Common myeloid progenitor, CD34-positive (primary cell): ENCODE measurements at regions not wholly inside any gene's neighbourhood (a gene's known extent, or its start where the extent isn't known, plus 50 kb on each side); places are given as distances from the start of the nearest gene placed in this dataset.

Source experiments
- CTCF ChIA-PET: fragments of 350-600 bp; sonication (Branson Sonifier 250); formaldehyde crosslinking; loops from one replicate; lab custom pipeline; 2021; ENCODE audit warnings: antibody characterized with exemption; lab: Charles Lee
- POLR2A ChIA-PET: fragments of 350-600 bp; sonication (Branson Sonifier 250); formaldehyde crosslinking; loops from one replicate; lab custom pipeline; 2021; ENCODE audit warnings: antibody characterized with exemption; lab: Charles Lee
- DNase-seq, 3 donors: peaks; one replicate each; pipeline versions ENCODE4 v3.0.0 to v3.0.0-alpha.2; 2013
- H3K27ac ChIP-seq, 2 experiments: 1 replicate in 1 of 2; 2 replicates in 1 of 2; pipeline ENCODE4 v1.7.0; 2013; ENCODE audit warnings: inconsistent platforms in 2 of 2, low read length in 2 of 2, mild to moderate bottlenecking in 2 of 2, low read depth in 1 of 2, moderate library complexity in 1 of 2; ENCODE audit not compliant: severe bottlenecking in 2 of 2, insufficient read depth in 1 of 2, poor library complexity in 1 of 2
- H3K27me3 ChIP-seq, 5 experiments: replicated peaks in 2 of 5; 1 replicate in 3 of 5; 2 replicates in 2 of 5; pipeline versions ENCODE4 v1.6.1 to v1.7.0; 2013; ENCODE audit warnings: low read length in 4 of 5, mild to moderate bottlenecking in 2 of 5, moderate library complexity in 2 of 5, inconsistent platforms in 1 of 5; ENCODE audit not compliant: insufficient read depth in 5 of 5, control insufficient read depth in 4 of 5
- H3K36me3 ChIP-seq, 4 experiments: 1 replicate in 2 of 4; 2 replicates in 2 of 4; pipeline versions ENCODE4 v1.6.1 to v1.7.0; 2013; ENCODE audit warnings: low read length in 3 of 4, control low read depth in 1 of 4, mild to moderate bottlenecking in 1 of 4; ENCODE audit not compliant: control insufficient read depth in 4 of 4, insufficient read depth in 4 of 4
- H3K4me1 ChIP-seq, 4 experiments: 1 replicate in 3 of 4; 2 replicates in 1 of 4; pipeline versions ENCODE4 v1.6.1 to v1.7.1; 2013; ENCODE audit warnings: low read length in 3 of 4, mild to moderate bottlenecking in 3 of 4, control low read depth in 1 of 4, inconsistent platforms in 1 of 4, moderate library complexity in 1 of 4; ENCODE audit not compliant: control insufficient read depth in 4 of 4, insufficient read depth in 4 of 4; ENCODE audit errors: control extremely low read depth in 1 of 4
- H3K4me3 ChIP-seq, 7 experiments: 1 replicate in 4 of 7; 2 replicates in 3 of 7; pipeline versions ENCODE4 v1.5.1 to v1.7.0; 2013; ENCODE audit warnings: mild to moderate bottlenecking in 7 of 7, low read length in 6 of 7, moderate library complexity in 6 of 7, inconsistent platforms in 2 of 7, low read depth in 2 of 7, control low read depth in 1 of 7; ENCODE audit not compliant: insufficient read depth in 4 of 7, control insufficient read depth in 1 of 7; ENCODE audit errors: extremely low read depth in 1 of 7
- H3K9me3 ChIP-seq, 5 experiments: 1 replicate in 4 of 5; 2 replicates in 1 of 5; pipeline versions ENCODE4 v1.6.1 to v1.7.1; 2013; ENCODE audit warnings: low read length in 4 of 5, mild to moderate bottlenecking in 2 of 5, inconsistent platforms in 1 of 5, low read depth in 1 of 5, moderate library complexity in 1 of 5; ENCODE audit not compliant: control insufficient read depth in 4 of 5, insufficient read depth in 2 of 5; ENCODE audit errors: control extremely low read depth in 1 of 5
- WGBS: methylation state at CpG from one replicate; pipeline ENCODE4 v1.1.5; 2013; ENCODE audit not compliant: insufficient coverage; 5-methylcytosine and 5-hydroxymethylcytosine counted together

GRCh38 chr10:2714597-2714996, 352.8 kb upstream of the PFKP start:
- no peak for DNase-seq
- ChIA-PET CTCF (no interaction called here), POLR2A (no interaction called here)
- no peak overlapping the region for H3K4me3 ChIP-seq
- no peaks in the 10 kb centered on the region for H3K4me1 ChIP-seq
- H3K36me3 ChIP-seq = no peaks in the 10 kb centered on the region
- no peak overlapping the region for H3K27ac ChIP-seq
- H3K9me3 ChIP-seq = peaks cover 0 to 7% (median 0%) of the 10 kb centered on the region in 5 experiments
- 58% methylated on average over 2 of the region's 2 CpGs for WGBS
- H3K27me3 ChIP-seq = no peaks in the 10 kb centered on the region

GRCh38 chr10:2703953-2704352, 363.4 kb upstream of the PFKP start:
- DNase-seq = no peak
- WGBS = 93% methylated on average over 3 of the region's 3 CpGs
- no peaks in the 10 kb centered on the region for H3K4me1 ChIP-seq
- H3K4me3 ChIP-seq = no peak overlapping the region
- H3K27me3 ChIP-seq = no peaks in the 10 kb centered on the region
- H3K9me3 ChIP-seq = no peaks in the 10 kb centered on the region
- no peaks in the 10 kb centered on the region for H3K36me3 ChIP-seq
- ChIA-PET CTCF (no interaction called here), POLR2A (no interaction called here)
- H3K27ac ChIP-seq = no peak overlapping the region

- ChIA-PET POLR2A (no interaction called here), CTCF (interaction anchor here (1.2 kb wide), 1 partner anchor 15 kb away, joined by 3 read pairs; no protein-coding TSS in a partner anchor)
- H3K27ac ChIP-seq = no peak overlapping the region
- no peak overlapping the region for H3K4me3 ChIP-seq
- 91% methylated on average over 11 of the region's 11 CpGs for WGBS
- H3K9me3 ChIP-seq = no peaks in the 10 kb centered on the region
- no peaks in the 10 kb centered on the region for H3K4me1 ChIP-seq
- no peak for DNase-seq
- no peaks in the 10 kb centered on the region for H3K36me3 ChIP-seq
- no peaks in the 10 kb centered on the region for H3K27me3 ChIP-seq
Observed at GRCh38 chr10:2701802-2702201, 365.5 kb upstream of the PFKP start.

- H3K9me3 ChIP-seq = no peaks in the 10 kb centered on the region
- ChIA-PET CTCF (no interaction called here), POLR2A (no interaction called here)
- H3K4me1 ChIP-seq = no peaks in the 10 kb centered on the region
- 82% methylated on average over 4 of the region's 6 CpGs for WGBS
- H3K4me3 ChIP-seq = no peak overlapping the region
- H3K27me3 ChIP-seq = no peaks in the 10 kb centered on the region
- no peak for DNase-seq
- H3K27ac ChIP-seq = no peak overlapping the region
- no peaks in the 10 kb centered on the region for H3K36me3 ChIP-seq
Observed at GRCh38 chr10:2700626-2701305, 366.6 kb upstream of the PFKP start.

- WGBS = 55% methylated on average over 1 of the region's 1 CpG
- Histone ChIP-seq H3K27ac (no peak overlapping the region), H3K4me3 (no peak overlapping the region), H3K9me3 (no peaks in the 10 kb centered on the region), H3K4me1 (no peaks in the 10 kb centered on the region), H3K36me3 (no peaks in the 10 kb centered on the region), H3K27me3 (no peaks in the 10 kb centered on the region)
- POLR2A ChIA-PET = no interaction called here
- CTCF ChIA-PET = no interaction called here
- DNase-seq = no peak
Observed at GRCh38 chr10:2688958-2689357, 378.4 kb upstream of the PFKP start.

- H3K4me1 ChIP-seq = no peaks in the 10 kb centered on the region
- 100% methylated on average over 2 of the region's 3 CpGs for WGBS
- H3K27me3 ChIP-seq = no peaks in the 10 kb centered on the region
- H3K9me3 ChIP-seq = no peaks in the 10 kb centered on the region
- DNase-seq = no peak
- no peak overlapping the region for H3K27ac ChIP-seq
- no peak overlapping the region for H3K4me3 ChIP-seq
- H3K36me3 ChIP-seq = no peaks in the 10 kb centered on the region
- ChIA-PET CTCF (no interaction called here), POLR2A (no interaction called here)
Observed at GRCh38 chr10:2686691-2687090, 380.7 kb upstream of the PFKP start.

GRCh38 chr10:2682491-2682890, 384.9 kb upstream of the PFKP start:
- Histone ChIP-seq H3K27ac (no peak overlapping the region), H3K36me3 (no peaks in the 10 kb centered on the region), H3K27me3 (no peaks in the 10 kb centered on the region), H3K4me1 (no peaks in the 10 kb centered on the region), H3K4me3 (no peak overlapping the region), H3K9me3 (no peaks in the 10 kb centered on the region)
- ChIA-PET CTCF (no interaction called here), POLR2A (no interaction called here)
- DNase-seq = no peak
- no CpG with 5 or more reads among the region's 4 CpGs for WGBS
